Tibial nerve (tissue), 4 donors: ENCODE measurements at regions not wholly inside any gene's neighbourhood (a gene's known extent, or its start where the extent isn't known, plus 50 kb on each side); places are given as distances from the start of the nearest gene placed in this dataset.

Experiments
- DNase-seq, 2 donors: peaks; one replicate each; pipeline ENCODE4 v3.0.0-alpha.2; 2019; ENCODE audit warnings: low spot score in 2 of 2
- H3K27ac ChIP-seq, 4 donors: fragments of 200-600 bp; sonication (generic) in 3 of 4; one replicate each; pipeline ENCODE4 v1.5.1; 2017 to 2019; ENCODE audit warnings: mild to moderate bottlenecking in 1 of 4
- H3K27me3 ChIP-seq, 2 donors: fragments of 200-600 bp; sonication (generic) in 1 of 2; one replicate each; pipeline versions ENCODE4 v1.5.1 to v1.6.0; 2017 to 2019
- H3K36me3 ChIP-seq, 3 donors: fragments of 200-600 bp; sonication (generic); one replicate each; pipeline ENCODE4 v1.5.1; 2018 to 2019
- H3K4me1 ChIP-seq, 4 donors: fragments of 200-600 bp; sonication (generic) in 3 of 4; one replicate each; pipeline ENCODE4 v1.5.1; 2017 to 2019
- H3K4me3 ChIP-seq, 4 donors: fragments of 200-600 bp; sonication (generic) in 3 of 4; one replicate each; pipeline ENCODE4 v1.5.1; 2017 to 2019; ENCODE audit warnings: mild to moderate bottlenecking in 1 of 4, moderate library complexity in 1 of 4
- H3K9me3 ChIP-seq, 4 donors: fragments of 200-600 bp; sonication (generic) in 3 of 4; one replicate each; pipeline ENCODE4 v1.5.1; 2017 to 2019
- EP300 ChIP-seq, 2 donors: sonication (generic); formaldehyde crosslinking; IDR thresholded peaks; one replicate each; pipeline ENCODE4 v1.6.1; 2017; ENCODE audit warnings: antibody characterized with exemption in 2 of 2, mild to moderate bottlenecking in 1 of 2
- POLR2A ChIP-seq, 2 donors: fragments of 450-650 bp; IDR thresholded peaks; one replicate each; pipeline ENCODE4 v1.6.1; 2017; ENCODE audit warnings: antibody characterized with exemption in 2 of 2, mild to moderate bottlenecking in 2 of 2, moderate library complexity in 2 of 2
- WGBS, 2 donors: methylation state at CpG; one replicate each; pipeline ENCODE4 v1.1.5; 2018; 5-methylcytosine and 5-hydroxymethylcytosine counted together
- TF ChIP-seq, protein P1 (sequence below), 5 experiments: fragments of 200-600 bp in 3 of 5; fragments of 450-650 bp in 2 of 5; sonication (generic) in 3 of 5; IDR thresholded peaks; one replicate each; pipeline ENCODE4 v1.5.1; 2016 to 2019; ENCODE audit warnings: antibody characterized with exemption in 5 of 5, mild to moderate bottlenecking in 3 of 5, moderate library complexity in 2 of 5

- Histone ChIP-seq H3K27ac (no peak overlapping the region), H3K27me3 (no peaks in the 10 kb centered on the region), H3K4me1 (no peaks in the 10 kb centered on the region), H3K36me3 (no peaks in the 10 kb centered on the region), H3K4me3 (no peak overlapping the region), H3K9me3 (peaks cover 0 to 6% (median 0%) of the 10 kb centered on the region in 4 donors)
- 41 to 57% methylated on average over 1 of the region's 1 CpG for WGBS, 2 donors
- no peak for DNase-seq
- TF ChIP-seq EP300 (IDR thresholded peaks at IDR 0.05) (no peak), POLR2A (IDR thresholded peaks at IDR 0.05) (no peak)
- TF ChIP-seq, protein P1, sequence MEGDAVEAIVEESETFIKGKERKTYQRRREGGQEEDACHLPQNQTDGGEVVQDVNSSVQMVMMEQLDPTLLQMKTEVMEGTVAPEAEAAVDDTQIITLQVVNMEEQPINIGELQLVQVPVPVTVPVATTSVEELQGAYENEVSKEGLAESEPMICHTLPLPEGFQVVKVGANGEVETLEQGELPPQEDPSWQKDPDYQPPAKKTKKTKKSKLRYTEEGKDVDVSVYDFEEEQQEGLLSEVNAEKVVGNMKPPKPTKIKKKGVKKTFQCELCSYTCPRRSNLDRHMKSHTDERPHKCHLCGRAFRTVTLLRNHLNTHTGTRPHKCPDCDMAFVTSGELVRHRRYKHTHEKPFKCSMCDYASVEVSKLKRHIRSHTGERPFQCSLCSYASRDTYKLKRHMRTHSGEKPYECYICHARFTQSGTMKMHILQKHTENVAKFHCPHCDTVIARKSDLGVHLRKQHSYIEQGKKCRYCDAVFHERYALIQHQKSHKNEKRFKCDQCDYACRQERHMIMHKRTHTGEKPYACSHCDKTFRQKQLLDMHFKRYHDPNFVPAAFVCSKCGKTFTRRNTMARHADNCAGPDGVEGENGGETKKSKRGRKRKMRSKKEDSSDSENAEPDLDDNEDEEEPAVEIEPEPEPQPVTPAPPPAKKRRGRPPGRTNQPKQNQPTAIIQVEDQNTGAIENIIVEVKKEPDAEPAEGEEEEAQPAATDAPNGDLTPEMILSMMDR (IDR thresholded peaks at IDR 0.05): no peak
Observed at GRCh38 chr6:117818449-117818848, 88.6 kb upstream of the SLC35F1 start.

DNA sequence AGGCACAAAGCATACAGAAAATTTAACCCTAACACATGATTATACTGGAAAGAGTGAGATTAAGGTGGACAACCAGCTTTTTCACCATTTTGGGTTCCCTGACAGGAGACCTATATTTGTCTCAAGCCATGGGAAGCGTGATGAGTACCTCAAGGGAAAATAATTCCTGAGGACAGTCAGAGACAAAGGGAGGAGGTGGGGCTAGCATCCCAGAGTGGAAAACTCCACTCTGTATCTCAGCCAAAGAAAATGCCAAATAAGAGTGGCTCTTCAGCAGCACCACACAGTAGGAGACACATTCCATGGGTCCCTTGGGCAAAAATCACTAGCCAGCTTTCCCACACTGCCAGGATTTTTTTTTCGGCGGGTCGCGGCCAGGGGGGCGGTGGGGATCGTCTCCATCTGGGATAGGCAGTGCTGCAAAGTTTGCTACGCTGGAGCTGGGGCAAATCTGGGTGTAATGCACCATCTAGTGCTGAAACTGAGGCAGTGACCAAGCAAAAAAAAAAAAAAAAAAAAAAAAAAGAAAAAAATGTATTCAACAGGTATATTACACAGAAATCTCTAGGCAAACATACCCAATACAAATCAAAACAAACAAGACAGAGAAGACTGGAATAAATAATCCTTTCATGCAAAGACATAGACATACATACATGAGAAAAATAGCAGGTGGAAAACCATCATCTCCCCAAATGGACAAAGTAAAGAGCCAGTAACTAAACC lies 77.3 kb upstream of the SLC35F1 start:
- 2 to 5% methylated on average over 8 of the region's 8 CpGs for WGBS, 2 donors
- H3K27me3 ChIP-seq: no peaks in the 10 kb centered on the region
- TF ChIP-seq, protein P1 (IDR thresholded peaks at IDR 0.05): no peak
- TF ChIP-seq POLR2A (IDR thresholded peaks at IDR 0.05) (no peak), EP300 (IDR thresholded peaks at IDR 0.05) (no peak)

GRCh38 chr6:117837261-117837660 lies 69.8 kb upstream of the SLC35F1 start:
- Histone ChIP-seq H3K36me3 (no peaks in the 10 kb centered on the region), H3K27me3 (no peaks in the 10 kb centered on the region), H3K27ac (no peak overlapping the region), H3K9me3 (peaks cover 0 to 13% (median 0%) of the 10 kb centered on the region in 4 donors), H3K4me1 (no peaks in the 10 kb centered on the region), H3K4me3 (no peak overlapping the region)
- WGBS, 2 donors: 72 to 81% methylated on average over 3 of the region's 3 CpGs
- DNase-seq: no peak
- TF ChIP-seq, protein P1 (IDR thresholded peaks at IDR 0.05): no peak
- TF ChIP-seq EP300 (IDR thresholded peaks at IDR 0.05) (no peak), POLR2A (IDR thresholded peaks at IDR 0.05) (no peak)

More for the DNA sequence above, 77.3 kb upstream of the SLC35F1 start:
- Histone ChIP-seq H3K4me3 (no peak overlapping the region), H3K36me3 (no peaks in the 10 kb centered on the region), H3K9me3 (peaks cover 0 to 22% (median 0%) of the 10 kb centered on the region in 4 donors), H3K4me1 (no peaks in the 10 kb centered on the region), H3K27ac (no peak overlapping the region)
- DNase-seq: no peak

- H3K36me3 ChIP-seq: no peaks in the 10 kb centered on the region
- no peak for DNase-seq
- no peak overlapping the region for H3K4me3 ChIP-seq
- TF ChIP-seq POLR2A (IDR thresholded peaks at IDR 0.05) (no peak), EP300 (IDR thresholded peaks at IDR 0.05) (no peak)
- TF ChIP-seq, protein P1 (IDR thresholded peaks at IDR 0.05): no peak
- H3K9me3 ChIP-seq: peaks cover 0 to 20% (median 0%) of the 10 kb centered on the region in 4 donors
- H3K4me1 ChIP-seq: no peaks in the 10 kb centered on the region
- H3K27me3 ChIP-seq: no peaks in the 10 kb centered on the region
- no peak overlapping the region for H3K27ac ChIP-seq
- 11 to 19% methylated on average over 2 of the region's 2 CpGs for WGBS, 2 donors
Observed at GRCh38 chr6:117840541-117840983, 66.5 kb upstream of the SLC35F1 start.

- peaks cover 0 to 32% (median 9%) of the 10 kb centered on the region in 4 donors for H3K9me3 ChIP-seq
- DNase-seq: no peak
- no peaks in the 10 kb centered on the region for H3K36me3 ChIP-seq
- no peaks in the 10 kb centered on the region for H3K27me3 ChIP-seq
- TF ChIP-seq POLR2A (IDR thresholded peaks at IDR 0.05): no peak
- no peak for TF ChIP-seq EP300 (IDR thresholded peaks at IDR 0.05)
- TF ChIP-seq, protein P1 (IDR thresholded peaks at IDR 0.05): no peak
- no peak overlapping the region for H3K27ac ChIP-seq
- H3K4me1 ChIP-seq: no peaks in the 10 kb centered on the region
- no peak overlapping the region for H3K4me3 ChIP-seq
Observed at GRCh38 chr6:117847912-117848311, 59.2 kb upstream of the SLC35F1 start.
